ENCODE measurements at regions not wholly inside any gene's neighbourhood (a gene's known extent, or its start where the extent isn't known, plus 50 kb on each side); places are given as distances from the start of the nearest gene placed in this dataset.

DNA sequence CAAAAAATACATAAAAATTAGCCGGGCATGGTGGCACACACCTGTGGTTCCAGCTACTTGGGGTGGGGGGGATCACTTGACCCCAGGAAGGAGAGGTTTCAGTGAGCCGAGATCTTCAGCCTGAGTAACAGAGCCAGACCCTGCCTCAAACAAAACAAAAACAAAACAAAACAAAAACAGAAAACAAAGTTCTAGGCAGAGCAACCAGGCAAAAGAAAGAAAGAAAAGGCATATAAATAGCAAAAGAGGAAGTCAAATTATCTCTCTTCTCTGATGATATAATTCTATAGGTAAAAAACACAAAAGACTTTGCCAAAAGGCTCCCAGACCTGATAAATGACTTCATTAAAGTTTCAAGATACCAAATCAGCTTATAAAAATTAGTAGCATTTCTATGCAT is 446.9 kb downstream of the HAO1 start:
- Histone ChIP-seq H3K9ac (ENCODE audit: low read depth in 1 of 2, low read length in 2 of 2) (no peak overlapping the region), H3K27ac (ENCODE audit: low read depth in 1 of 2, low read length in 2 of 2) (no peak overlapping the region), H3K4me1 (ENCODE audit: control insufficient read depth in 4 of 4, insufficient read depth in 4 of 4, low read length in 3 of 4) (no peaks in the 10 kb centered on the region), H3K4me3 (ENCODE audit: low read depth in 1 of 3, low read length in 3 of 3) (no peak overlapping the region), H3K9me3 (ENCODE audit: control insufficient read depth in 4 of 4, low read length in 3 of 4) (peaks cover 0 to 3% (median 0%) of the 10 kb centered on the region in 4 donors), H3K36me3 (ENCODE audit: control insufficient read depth in 4 of 4, insufficient read depth in 3 of 4, low read depth in 1 of 4, low read length in 3 of 4) (no peaks in the 10 kb centered on the region), H3K27me3 (ENCODE audit: control insufficient read depth in 4 of 4, insufficient read depth in 4 of 4, low read length in 3 of 4) (no peaks in the 10 kb centered on the region)
- WGBS = 94% methylated on average over 2 of the region's 2 CpGs
- DNase-seq (ENCODE audit: low spot score) = no peak
- no peak for TF ChIP-seq HNF4G (IDR thresholded peaks at IDR 0.05)
- TF ChIP-seq, protein P1, sequence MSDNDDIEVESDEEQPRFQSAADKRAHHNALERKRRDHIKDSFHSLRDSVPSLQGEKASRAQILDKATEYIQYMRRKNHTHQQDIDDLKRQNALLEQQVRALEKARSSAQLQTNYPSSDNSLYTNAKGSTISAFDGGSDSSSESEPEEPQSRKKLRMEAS (IDR thresholded peaks at IDR 0.05) = no peak
- TF ChIP-seq YY1 (IDR thresholded peaks at IDR 0.05) = no peak
- no peak for TF ChIP-seq RAD21 (IDR thresholded peaks at IDR 0.05)
- no peak for TF ChIP-seq RXRA (IDR thresholded peaks at IDR 0.05)
- no peak for TF ChIP-seq GABPA (IDR thresholded peaks at IDR 0.05 in 1 of 2, conservative IDR thresholded peaks at IDR 0.05 in 1 of 2)
- no peak for TF ChIP-seq HNF4A (conservative IDR thresholded peaks at IDR 0.05)
- no peak for TF ChIP-seq JUND (IDR thresholded peaks at IDR 0.05)
- TF ChIP-seq, protein P2, sequence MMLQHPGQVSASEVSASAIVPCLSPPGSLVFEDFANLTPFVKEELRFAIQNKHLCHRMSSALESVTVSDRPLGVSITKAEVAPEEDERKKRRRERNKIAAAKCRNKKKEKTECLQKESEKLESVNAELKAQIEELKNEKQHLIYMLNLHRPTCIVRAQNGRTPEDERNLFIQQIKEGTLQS (IDR thresholded peaks at IDR 0.05) = no peak
- TF ChIP-seq, protein P3, sequence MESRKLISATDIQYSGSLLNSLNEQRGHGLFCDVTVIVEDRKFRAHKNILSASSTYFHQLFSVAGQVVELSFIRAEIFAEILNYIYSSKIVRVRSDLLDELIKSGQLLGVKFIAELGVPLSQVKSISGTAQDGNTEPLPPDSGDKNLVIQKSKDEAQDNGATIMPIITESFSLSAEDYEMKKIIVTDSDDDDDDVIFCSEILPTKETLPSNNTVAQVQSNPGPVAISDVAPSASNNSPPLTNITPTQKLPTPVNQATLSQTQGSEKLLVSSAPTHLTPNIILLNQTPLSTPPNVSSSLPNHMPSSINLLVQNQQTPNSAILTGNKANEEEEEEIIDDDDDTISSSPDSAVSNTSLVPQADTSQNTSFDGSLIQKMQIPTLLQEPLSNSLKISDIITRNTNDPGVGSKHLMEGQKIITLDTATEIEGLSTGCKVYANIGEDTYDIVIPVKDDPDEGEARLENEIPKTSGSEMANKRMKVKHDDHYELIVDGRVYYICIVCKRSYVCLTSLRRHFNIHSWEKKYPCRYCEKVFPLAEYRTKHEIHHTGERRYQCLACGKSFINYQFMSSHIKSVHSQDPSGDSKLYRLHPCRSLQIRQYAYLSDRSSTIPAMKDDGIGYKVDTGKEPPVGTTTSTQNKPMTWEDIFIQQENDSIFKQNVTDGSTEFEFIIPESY (IDR thresholded peaks at IDR 0.05) = no peak

DNA sequence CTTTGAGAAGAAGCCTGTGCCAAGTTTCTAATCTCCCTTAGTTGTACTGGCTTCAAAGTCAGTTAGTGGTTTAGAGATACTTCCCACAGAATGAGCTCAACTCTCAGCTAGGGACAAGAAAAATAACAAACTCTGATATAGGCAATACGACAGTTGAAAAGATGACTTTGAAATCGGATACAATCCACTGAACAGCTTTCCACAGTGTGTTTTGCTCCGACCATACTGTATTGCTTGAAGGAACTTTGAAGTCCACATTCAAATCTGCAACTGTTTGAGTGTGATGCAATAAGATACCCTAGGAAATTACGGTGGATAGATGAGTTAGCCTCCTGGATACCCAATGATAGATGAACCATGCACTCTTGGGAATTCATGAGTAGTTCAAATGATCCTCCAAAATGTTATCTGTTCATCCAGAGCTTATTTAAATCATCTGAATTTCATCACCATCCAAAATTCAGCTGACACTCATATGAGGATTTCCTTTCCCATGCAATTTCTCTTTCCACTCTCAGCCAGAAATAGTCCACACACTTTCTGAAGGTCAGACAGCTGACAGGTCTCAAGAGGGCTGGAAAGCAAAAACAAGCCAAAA is 443.8 kb downstream of the HAO1 start:
- Histone ChIP-seq H3K4me3 (ENCODE audit: low read depth in 1 of 3, low read length in 3 of 3) (no peak overlapping the region), H3K9ac (ENCODE audit: low read depth in 1 of 2, low read length in 2 of 2) (no peak overlapping the region), H3K27ac (ENCODE audit: low read depth in 1 of 2, low read length in 2 of 2) (no peak overlapping the region), H3K9me3 (ENCODE audit: control insufficient read depth in 4 of 4, low read length in 3 of 4) (peaks cover 0 to 3% (median 0%) of the 10 kb centered on the region in 4 donors), H3K4me1 (ENCODE audit: control insufficient read depth in 4 of 4, insufficient read depth in 4 of 4, low read length in 3 of 4) (no peaks in the 10 kb centered on the region), H3K27me3 (ENCODE audit: control insufficient read depth in 4 of 4, insufficient read depth in 4 of 4, low read length in 3 of 4) (no peaks in the 10 kb centered on the region), H3K36me3 (ENCODE audit: control insufficient read depth in 4 of 4, insufficient read depth in 3 of 4, low read depth in 1 of 4, low read length in 3 of 4) (no peaks in the 10 kb centered on the region)
- DNase-seq (ENCODE audit: low spot score) = no peak
- no peak for TF ChIP-seq SP1 (IDR thresholded peaks at IDR 0.05)
- no peak for TF ChIP-seq FOXA2 (IDR thresholded peaks at IDR 0.05)
- TF ChIP-seq, protein P4, sequence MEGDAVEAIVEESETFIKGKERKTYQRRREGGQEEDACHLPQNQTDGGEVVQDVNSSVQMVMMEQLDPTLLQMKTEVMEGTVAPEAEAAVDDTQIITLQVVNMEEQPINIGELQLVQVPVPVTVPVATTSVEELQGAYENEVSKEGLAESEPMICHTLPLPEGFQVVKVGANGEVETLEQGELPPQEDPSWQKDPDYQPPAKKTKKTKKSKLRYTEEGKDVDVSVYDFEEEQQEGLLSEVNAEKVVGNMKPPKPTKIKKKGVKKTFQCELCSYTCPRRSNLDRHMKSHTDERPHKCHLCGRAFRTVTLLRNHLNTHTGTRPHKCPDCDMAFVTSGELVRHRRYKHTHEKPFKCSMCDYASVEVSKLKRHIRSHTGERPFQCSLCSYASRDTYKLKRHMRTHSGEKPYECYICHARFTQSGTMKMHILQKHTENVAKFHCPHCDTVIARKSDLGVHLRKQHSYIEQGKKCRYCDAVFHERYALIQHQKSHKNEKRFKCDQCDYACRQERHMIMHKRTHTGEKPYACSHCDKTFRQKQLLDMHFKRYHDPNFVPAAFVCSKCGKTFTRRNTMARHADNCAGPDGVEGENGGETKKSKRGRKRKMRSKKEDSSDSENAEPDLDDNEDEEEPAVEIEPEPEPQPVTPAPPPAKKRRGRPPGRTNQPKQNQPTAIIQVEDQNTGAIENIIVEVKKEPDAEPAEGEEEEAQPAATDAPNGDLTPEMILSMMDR (IDR thresholded peaks at IDR 0.05; ENCODE audit: low read depth, low read length, missing input control) = no peak
- TF ChIP-seq, protein P5, sequence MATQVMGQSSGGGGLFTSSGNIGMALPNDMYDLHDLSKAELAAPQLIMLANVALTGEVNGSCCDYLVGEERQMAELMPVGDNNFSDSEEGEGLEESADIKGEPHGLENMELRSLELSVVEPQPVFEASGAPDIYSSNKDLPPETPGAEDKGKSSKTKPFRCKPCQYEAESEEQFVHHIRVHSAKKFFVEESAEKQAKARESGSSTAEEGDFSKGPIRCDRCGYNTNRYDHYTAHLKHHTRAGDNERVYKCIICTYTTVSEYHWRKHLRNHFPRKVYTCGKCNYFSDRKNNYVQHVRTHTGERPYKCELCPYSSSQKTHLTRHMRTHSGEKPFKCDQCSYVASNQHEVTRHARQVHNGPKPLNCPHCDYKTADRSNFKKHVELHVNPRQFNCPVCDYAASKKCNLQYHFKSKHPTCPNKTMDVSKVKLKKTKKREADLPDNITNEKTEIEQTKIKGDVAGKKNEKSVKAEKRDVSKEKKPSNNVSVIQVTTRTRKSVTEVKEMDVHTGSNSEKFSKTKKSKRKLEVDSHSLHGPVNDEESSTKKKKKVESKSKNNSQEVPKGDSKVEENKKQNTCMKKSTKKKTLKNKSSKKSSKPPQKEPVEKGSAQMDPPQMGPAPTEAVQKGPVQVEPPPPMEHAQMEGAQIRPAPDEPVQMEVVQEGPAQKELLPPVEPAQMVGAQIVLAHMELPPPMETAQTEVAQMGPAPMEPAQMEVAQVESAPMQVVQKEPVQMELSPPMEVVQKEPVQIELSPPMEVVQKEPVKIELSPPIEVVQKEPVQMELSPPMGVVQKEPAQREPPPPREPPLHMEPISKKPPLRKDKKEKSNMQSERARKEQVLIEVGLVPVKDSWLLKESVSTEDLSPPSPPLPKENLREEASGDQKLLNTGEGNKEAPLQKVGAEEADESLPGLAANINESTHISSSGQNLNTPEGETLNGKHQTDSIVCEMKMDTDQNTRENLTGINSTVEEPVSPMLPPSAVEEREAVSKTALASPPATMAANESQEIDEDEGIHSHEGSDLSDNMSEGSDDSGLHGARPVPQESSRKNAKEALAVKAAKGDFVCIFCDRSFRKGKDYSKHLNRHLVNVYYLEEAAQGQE (IDR thresholded peaks at IDR 0.05) = no peak
- no peak for TF ChIP-seq GABPA (IDR thresholded peaks at IDR 0.05 in 1 of 2, conservative IDR thresholded peaks at IDR 0.05 in 1 of 2)
- no peak for TF ChIP-seq JUND (IDR thresholded peaks at IDR 0.05)
- no peak for TF ChIP-seq RAD21 (IDR thresholded peaks at IDR 0.05)
- TF ChIP-seq HNF4G (IDR thresholded peaks at IDR 0.05) = no peak
- TF ChIP-seq HNF4A (conservative IDR thresholded peaks at IDR 0.05) = no peak
- no peak for TF ChIP-seq YY1 (IDR thresholded peaks at IDR 0.05)
- TF ChIP-seq, protein P1 (IDR thresholded peaks at IDR 0.05) = no peak
- no peak for TF ChIP-seq EGR1 (IDR thresholded peaks at IDR 0.05; ENCODE audit: low read depth in 2 of 2)
- no peak for TF ChIP-seq NR2F2 (IDR thresholded peaks at IDR 0.05)
- TF ChIP-seq TAF1 (conservative IDR thresholded peaks at IDR 0.05) = no peak
- no peak for TF ChIP-seq FOXA1 (IDR thresholded peaks at IDR 0.05)
- TF ChIP-seq, protein P2 (IDR thresholded peaks at IDR 0.05) = no peak
- TF ChIP-seq, protein P3 (IDR thresholded peaks at IDR 0.05) = no peak
- TF ChIP-seq RXRA (IDR thresholded peaks at IDR 0.05) = no peak
- 79% methylated on average over 4 of the region's 4 CpGs for WGBS

Data from liver (tissue), 8 donors.